Type B pancreatic cell (in vitro differentiated cells): ENCODE measurements at regions not wholly inside any gene's neighbourhood (a gene's known extent, or its start where the extent isn't known, plus 50 kb on each side); places are given as distances from the start of the nearest gene placed in this dataset.

Source experiments
- DNase-seq: peaks from one replicate; pipeline ENCODE4 v3.0.0; 2021; ENCODE audit warnings: mixed read lengths; ENCODE audit not compliant: unreplicated experiment; ENCODE audit errors: extremely low spot score
- H3K27ac Mint-ChIP-seq: 2 replicates; pipeline ENCODE4 v1.8.0; 2021; ENCODE audit warnings: mild to moderate bottlenecking, mixed read lengths
- H3K27me3 Mint-ChIP-seq: 2 replicates; pipeline ENCODE4 v1.8.0; 2021; ENCODE audit warnings: mixed read lengths
- H3K36me3 Mint-ChIP-seq: 2 replicates; pipeline ENCODE4 v1.8.0; 2021; ENCODE audit warnings: mixed read lengths
- H3K4me1 Mint-ChIP-seq: one replicate; pipeline ENCODE4 v1.8.0; 2021; ENCODE audit warnings: mixed read lengths; ENCODE audit not compliant: unreplicated experiment
- H3K4me3 Mint-ChIP-seq: 2 replicates; pipeline ENCODE4 v1.8.0; 2021; ENCODE audit warnings: mild to moderate bottlenecking, mixed read lengths
- H3K9me3 Mint-ChIP-seq: 2 replicates; pipeline ENCODE4 v1.8.0; 2021; ENCODE audit warnings: mixed read lengths
- CTCF ChIP-seq: fragments of 200-600 bp; sonication (generic); conservative IDR thresholded peaks from 2 replicates; pipeline ENCODE4 v1.5.0; 2021; ENCODE audit warnings: antibody characterized with exemption, mild to moderate bottlenecking

GRCh38 chr1:82510431-82510830, 709.7 kb downstream of the ADGRL2 start:
- TF ChIP-seq CTCF, result no peak
- no peaks in the 10 kb centered on the region for H3K36me3 Mint-ChIP-seq
- H3K4me3 Mint-ChIP-seq, result no peak overlapping the region
- H3K4me1 Mint-ChIP-seq, result no peaks in the 10 kb centered on the region
- DNase-seq, result no peak
- H3K27me3 Mint-ChIP-seq, result no peaks in the 10 kb centered on the region
- H3K9me3 Mint-ChIP-seq, result peaks cover 4% of the 10 kb centered on the region
- H3K27ac Mint-ChIP-seq, result no peak overlapping the region

GRCh38 chr1:82507011-82507410, 706.3 kb downstream of the ADGRL2 start:
- no peak for DNase-seq
- TF ChIP-seq CTCF, result no peak
- H3K4me1 Mint-ChIP-seq, result no peaks in the 10 kb centered on the region
- peaks cover 4% of the 10 kb centered on the region for H3K9me3 Mint-ChIP-seq
- no peak overlapping the region for H3K27ac Mint-ChIP-seq
- no peaks in the 10 kb centered on the region for H3K27me3 Mint-ChIP-seq
- H3K36me3 Mint-ChIP-seq, result no peaks in the 10 kb centered on the region
- no peak overlapping the region for H3K4me3 Mint-ChIP-seq

DNA sequence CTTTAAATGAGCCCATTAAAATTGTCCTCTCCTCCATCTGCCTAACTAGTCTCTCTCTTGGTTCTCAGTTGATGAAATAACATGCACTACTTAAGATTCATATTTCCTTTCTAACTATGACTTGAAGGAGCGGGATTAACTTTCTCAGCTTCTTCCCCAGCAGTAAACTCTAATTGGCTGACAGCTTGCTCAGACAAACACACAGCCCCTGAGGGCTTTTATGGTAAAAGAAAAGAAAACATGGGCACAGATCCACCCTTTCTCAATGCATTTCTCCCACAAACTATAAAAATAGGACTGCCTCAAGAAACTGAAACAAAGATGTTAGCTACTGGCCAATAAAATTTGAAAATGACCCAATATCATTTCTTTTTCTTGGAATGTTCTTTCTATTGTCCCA, 703.1 kb downstream of the ADGRL2 start:
- no peaks in the 10 kb centered on the region for H3K36me3 Mint-ChIP-seq
- no peak overlapping the region for H3K27ac Mint-ChIP-seq
- peaks cover 4% of the 10 kb centered on the region for H3K9me3 Mint-ChIP-seq
- no peaks in the 10 kb centered on the region for H3K27me3 Mint-ChIP-seq
- no peak for TF ChIP-seq CTCF
- no peak for DNase-seq
- no peaks in the 10 kb centered on the region for H3K4me1 Mint-ChIP-seq
- H3K4me3 Mint-ChIP-seq, result no peak overlapping the region

DNA sequence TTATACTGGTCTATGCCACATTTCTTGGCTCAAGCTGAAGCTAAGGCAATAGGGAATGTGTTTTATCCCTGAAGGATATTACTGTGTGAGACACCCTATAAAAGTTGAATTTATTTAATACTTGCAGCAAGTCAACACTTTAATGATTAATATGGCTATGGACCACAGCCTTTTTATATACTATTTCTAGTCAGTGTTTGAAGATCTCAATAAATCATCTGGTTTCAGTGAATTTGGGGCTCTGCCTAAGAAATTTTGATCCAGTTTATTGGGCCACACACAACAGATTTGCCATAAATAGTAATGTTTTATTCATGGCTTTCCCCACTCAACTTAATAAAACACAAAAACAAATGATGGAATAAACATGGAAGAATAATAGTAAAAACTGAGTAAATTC, 698.3 kb downstream of the ADGRL2 start:
- H3K27ac Mint-ChIP-seq, result no peak overlapping the region
- H3K4me1 Mint-ChIP-seq, result no peaks in the 10 kb centered on the region
- H3K4me3 Mint-ChIP-seq, result no peak overlapping the region
- no peak for DNase-seq
- TF ChIP-seq CTCF, result no peak
- no peaks in the 10 kb centered on the region for H3K27me3 Mint-ChIP-seq
- H3K9me3 Mint-ChIP-seq, result peaks cover 21% of the 10 kb centered on the region
- H3K36me3 Mint-ChIP-seq, result no peaks in the 10 kb centered on the region

DNA sequence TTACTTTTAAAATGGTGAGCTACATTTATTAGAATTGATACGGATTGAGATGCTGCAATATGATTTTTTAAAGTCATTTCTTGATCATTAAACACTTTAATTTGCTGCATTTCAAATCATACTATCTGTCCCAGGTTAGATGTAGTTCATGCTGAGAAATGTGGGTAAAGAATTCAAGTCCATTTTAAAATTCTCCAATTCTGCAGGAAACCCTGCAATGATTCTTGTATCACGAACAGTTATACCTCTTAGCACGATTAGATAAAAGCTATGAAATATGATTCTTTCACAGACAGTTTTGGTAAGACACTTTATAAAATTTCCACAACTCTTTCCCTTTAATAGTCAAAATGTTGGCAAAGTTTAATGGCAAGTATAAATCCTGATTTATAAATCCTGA, 693.4 kb downstream of the ADGRL2 start:
- peaks cover 21% of the 10 kb centered on the region for H3K9me3 Mint-ChIP-seq
- no peak overlapping the region for H3K4me3 Mint-ChIP-seq
- no peaks in the 10 kb centered on the region for H3K36me3 Mint-ChIP-seq
- no peaks in the 10 kb centered on the region for H3K27me3 Mint-ChIP-seq
- no peak for DNase-seq
- no peak for TF ChIP-seq CTCF
- H3K4me1 Mint-ChIP-seq, result peaks cover 5% of the 10 kb centered on the region
- no peak overlapping the region for H3K27ac Mint-ChIP-seq

GRCh38 chr1:82492159-82492558, 691.4 kb downstream of the ADGRL2 start:
- no peak for TF ChIP-seq CTCF
- no peak overlapping the region for H3K27ac Mint-ChIP-seq
- H3K27me3 Mint-ChIP-seq, result no peaks in the 10 kb centered on the region
- peaks cover 19% of the 10 kb centered on the region for H3K9me3 Mint-ChIP-seq
- no peaks in the 10 kb centered on the region for H3K36me3 Mint-ChIP-seq
- no peak for DNase-seq
- H3K4me1 Mint-ChIP-seq, result peaks cover 5% of the 10 kb centered on the region
- H3K4me3 Mint-ChIP-seq, result no peak overlapping the region
